Ovary (tissue), 3 donors: ENCODE measurements at regions not wholly inside any gene's neighbourhood (a gene's known extent, or its start where the extent isn't known, plus 50 kb on each side); places are given as distances from the start of the nearest gene placed in this dataset.

Experiments used
- EP300 ChIP-seq: sonication (generic); formaldehyde crosslinking; IDR thresholded peaks from one replicate; pipeline ENCODE4 v1.6.1; 2017; ENCODE audit warnings: antibody characterized with exemption
- POLR2A ChIP-seq: fragments of 450-650 bp; IDR thresholded peaks from one replicate; pipeline ENCODE4 v1.6.1; 2017; ENCODE audit warnings: antibody characterized with exemption, mild to moderate bottlenecking, moderate library complexity
- TF ChIP-seq, protein P1 (sequence below), 3 donors: fragments of 450-650 bp in 2 of 3; fragments of 200-600 bp in 1 of 3; IDR thresholded peaks; one replicate each; pipeline versions ENCODE4 v1.5.1 to v1.8.0; 2016 to 2022; ENCODE audit warnings: antibody characterized with exemption in 3 of 3, mild to moderate bottlenecking in 1 of 3
- donor health status: DM: no; HTN: no; CAD: no.

DNA sequence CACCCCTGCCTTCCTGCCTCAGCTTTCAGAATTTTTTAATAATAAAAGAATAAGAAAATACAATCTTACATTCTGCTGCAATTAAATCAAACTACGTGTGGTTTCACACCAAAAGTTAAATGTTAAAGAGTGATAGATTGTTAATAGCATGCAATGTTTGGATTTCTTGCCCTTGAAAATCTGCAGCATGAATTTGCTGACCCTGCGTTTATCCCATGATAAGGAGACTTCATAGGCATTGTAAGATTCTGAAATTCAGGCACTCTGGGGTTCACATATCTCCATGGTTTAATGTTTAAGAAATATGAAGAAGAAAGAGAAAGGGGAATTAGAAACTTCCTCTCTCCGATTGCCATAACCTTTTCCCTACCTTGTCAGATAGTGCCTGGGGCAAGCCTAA is 1616.2 kb upstream of the B3GALT2 start:
- TF ChIP-seq, protein P1, sequence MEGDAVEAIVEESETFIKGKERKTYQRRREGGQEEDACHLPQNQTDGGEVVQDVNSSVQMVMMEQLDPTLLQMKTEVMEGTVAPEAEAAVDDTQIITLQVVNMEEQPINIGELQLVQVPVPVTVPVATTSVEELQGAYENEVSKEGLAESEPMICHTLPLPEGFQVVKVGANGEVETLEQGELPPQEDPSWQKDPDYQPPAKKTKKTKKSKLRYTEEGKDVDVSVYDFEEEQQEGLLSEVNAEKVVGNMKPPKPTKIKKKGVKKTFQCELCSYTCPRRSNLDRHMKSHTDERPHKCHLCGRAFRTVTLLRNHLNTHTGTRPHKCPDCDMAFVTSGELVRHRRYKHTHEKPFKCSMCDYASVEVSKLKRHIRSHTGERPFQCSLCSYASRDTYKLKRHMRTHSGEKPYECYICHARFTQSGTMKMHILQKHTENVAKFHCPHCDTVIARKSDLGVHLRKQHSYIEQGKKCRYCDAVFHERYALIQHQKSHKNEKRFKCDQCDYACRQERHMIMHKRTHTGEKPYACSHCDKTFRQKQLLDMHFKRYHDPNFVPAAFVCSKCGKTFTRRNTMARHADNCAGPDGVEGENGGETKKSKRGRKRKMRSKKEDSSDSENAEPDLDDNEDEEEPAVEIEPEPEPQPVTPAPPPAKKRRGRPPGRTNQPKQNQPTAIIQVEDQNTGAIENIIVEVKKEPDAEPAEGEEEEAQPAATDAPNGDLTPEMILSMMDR (IDR thresholded peaks at IDR 0.05) = no peak
- TF ChIP-seq EP300 = no peak
- TF ChIP-seq POLR2A = no peak
